IPS-NIHi7 (cell line): ENCODE measurements at regions not wholly inside any gene's neighbourhood (a gene's known extent, or its start where the extent isn't known, plus 50 kb on each side); places are given as distances from the start of the nearest gene placed in this dataset.
"Not testable (repeated sequence)": the region's sequence is repeated elsewhere in the genome, so short reads cannot be mapped to it uniquely, and the experiment has no call there.

Experiments
- DNase-seq: peaks from one replicate; pipeline ENCODE4 v3.0.0; 2012; ENCODE audit warnings: mixed read lengths; ENCODE audit errors: extremely low spot score

DNA sequence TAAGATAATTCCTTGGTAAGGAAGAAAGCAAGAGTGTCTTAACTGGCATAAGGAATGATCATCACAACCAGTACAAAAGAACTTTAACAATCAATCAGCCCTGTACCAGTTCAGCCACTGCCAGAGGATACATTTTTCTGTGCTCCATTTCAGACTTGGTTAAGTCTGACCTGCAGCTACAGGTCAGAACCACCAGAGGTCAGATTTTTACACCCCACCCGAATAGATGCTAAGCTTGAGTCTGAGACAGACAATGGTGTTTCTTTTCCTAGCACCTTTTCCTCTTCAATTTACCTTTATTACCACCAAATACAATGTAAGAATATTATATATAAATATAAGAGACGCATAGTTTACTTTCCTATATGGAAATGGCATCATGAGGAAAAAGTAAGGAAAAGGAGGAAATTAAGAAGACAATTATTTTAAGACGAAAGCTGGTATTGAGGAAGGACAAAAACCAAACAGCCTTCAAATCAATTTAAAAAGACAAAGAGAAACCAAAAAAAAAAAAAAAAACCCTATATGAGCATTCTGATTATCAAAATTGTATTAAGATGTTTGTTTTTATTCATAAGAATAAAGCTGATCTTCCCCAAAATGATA is 215.3 kb upstream of the TTC29 start:
- DNase-seq = peak; percentile 67

DNA sequence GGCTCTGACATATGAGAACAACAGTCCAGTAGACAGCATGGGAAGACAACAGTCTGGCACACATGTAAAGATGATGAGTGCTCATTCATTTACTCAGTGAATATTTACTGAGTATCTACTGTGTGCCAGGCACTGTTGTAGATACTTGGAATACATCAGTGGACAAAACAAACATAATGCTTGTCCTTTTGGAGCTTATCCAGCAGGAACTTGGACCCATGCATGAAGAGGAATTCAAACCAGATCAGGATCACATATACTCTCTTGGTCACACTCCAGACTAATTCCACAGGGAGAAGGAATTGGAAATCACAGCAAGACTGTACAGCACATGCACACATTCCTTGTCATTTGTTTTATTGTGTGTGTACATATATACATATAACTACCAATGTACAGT is 217.6 kb upstream of the TTC29 start:
- DNase-seq = no peak

DNA sequence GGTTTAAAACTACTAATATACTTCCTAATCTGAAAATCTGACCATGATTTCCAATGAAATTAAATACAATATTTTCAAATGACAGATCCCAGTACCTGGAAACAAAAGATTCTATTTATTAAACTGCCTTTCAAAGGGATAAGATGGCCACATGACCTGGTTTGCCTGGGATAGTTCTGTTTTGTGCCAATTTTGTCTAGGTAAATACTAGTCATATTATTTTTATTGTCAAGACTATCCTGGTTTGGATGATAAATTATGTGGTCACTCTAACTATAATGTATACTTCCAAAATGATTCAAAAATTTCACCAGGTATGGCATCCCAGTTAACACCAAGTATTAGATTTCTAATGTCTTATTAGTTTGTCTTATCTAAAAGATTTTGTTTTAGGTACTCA is 222.5 kb upstream of the TTC29 start:
- DNase-seq = not testable (repeated sequence)

DNA sequence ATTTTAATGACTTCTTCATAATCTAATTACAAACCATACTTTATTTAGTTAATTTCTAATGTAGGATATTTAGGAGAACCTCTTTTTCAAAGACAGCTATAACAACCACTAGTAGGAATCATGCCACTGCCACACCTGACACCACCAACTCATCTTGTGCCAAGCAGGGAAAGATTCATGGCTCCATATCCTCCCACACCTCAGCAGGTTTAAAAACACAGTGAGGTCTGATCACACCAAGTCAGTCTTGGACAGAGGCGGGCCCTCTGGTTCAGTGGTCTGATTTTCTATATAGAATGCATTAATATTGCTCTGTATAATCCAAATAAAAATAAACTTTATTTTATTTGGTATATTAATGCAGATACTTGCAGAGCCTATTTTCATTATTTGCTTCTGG is 227.7 kb upstream of the TTC29 start:
- DNase-seq = no peak

DNA sequence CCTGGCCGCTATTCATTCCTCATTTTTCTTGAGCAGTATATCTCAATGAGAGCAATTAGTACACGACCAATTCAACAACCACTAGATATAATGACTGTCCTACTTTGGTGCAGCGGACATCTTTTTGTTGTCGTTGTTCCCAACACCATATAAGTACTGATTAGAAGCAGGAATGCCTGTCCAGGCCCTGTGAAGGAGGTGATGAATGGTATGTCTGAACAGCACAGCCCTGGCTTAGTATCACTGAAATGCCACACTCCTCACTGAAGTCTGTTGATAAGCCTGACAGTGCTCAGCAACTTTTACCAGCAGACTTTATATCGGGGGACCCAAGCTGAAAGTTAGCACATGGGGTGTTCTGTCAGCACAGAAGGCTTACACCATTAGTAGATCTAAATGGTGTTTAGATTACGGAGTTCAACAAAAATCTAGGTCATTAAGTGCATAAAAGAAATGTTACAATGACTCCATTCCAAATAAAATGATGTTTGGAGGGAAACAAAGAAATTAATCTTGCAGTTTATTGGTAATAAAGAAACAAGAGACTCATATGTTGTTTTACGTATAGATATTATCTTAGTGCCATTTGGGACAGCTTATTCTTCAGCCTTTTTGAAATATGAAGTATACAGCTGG is 228.3 kb upstream of the TTC29 start:
- no peak for DNase-seq

DNA sequence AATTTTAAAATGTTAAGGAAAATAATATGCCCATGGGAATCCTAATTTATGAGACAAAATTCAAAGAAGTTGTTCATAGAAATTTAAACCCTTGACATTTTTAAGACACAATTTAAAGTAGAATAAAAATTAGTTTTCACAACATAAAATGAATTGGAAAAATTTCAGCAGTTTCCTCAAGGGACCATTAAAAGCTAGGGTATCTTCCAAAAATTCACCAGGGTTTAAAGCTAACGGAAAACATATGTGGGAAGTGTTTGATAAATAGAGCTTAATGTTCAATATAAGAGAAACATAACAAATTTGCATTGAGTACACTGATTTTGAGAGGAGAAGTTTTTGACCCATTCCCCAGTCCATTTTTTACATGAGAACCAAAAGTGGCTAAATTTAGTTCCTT is 228.9 kb upstream of the TTC29 start:
- DNase-seq = no peak

DNA sequence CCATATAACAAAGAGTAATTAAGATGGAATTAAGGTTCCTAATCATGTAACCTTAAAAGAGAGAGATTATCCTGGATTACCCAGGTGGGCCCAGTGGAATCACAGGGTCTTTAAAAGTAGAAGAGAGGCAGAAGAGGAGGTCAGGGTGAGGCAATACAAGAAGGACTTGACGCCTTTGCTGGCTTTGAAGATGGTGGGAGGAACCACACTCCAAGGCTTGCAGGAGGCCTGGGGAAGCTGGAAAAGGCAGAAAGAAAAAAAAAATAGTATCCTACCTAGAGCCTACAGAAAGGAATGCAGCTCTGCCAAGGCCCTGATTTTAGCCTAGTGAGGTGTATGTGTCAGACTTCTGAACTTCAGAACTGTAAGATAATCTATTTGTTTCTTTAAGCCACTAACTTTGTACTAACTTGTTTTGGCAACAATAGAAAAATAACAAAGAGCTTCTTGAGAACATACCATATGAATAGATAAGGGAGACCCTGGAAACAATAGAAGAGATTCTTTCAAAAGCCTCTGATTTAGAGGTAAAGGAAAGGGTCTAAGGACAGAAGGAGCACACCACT is 229.9 kb upstream of the TTC29 start:
- no peak for DNase-seq

DNA sequence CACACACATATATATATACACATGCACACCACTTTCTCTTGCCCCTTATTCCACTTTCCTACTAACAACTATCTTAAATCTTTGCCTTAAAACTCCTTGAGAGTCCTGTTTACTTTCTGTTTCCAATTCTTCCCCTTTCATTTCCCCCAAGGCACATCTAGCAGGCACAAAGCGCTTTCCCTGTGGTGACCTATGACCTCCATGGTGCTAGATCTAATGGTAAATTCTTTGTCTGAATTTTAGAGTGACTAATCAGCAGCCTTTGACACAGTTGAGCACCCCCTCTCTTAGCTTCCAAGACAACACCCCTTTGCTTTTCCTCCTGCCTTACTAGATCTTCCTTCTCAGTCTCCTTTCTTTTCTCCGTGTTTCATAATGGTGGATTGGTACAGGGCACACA is 236.4 kb upstream of the TTC29 start:
- DNase-seq = no peak

DNA sequence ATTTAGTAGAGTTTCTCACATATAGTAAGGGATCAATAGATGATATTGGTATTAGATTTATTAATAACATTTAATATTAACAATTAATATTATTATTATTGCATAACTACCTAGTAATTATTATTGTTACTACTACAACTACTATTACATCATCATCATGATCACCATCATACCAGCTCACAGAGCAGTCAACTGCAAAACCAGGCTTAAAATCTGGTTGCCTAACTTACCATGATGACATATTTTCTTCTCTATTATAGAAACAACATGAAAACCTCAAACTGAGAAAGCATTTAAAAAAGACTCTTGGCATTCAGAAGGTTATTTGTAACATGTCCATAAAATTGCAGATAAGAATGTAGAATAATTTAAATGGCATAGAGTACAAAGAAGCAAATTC is 247.0 kb upstream of the TTC29 start:
- no peak for DNase-seq

DNA sequence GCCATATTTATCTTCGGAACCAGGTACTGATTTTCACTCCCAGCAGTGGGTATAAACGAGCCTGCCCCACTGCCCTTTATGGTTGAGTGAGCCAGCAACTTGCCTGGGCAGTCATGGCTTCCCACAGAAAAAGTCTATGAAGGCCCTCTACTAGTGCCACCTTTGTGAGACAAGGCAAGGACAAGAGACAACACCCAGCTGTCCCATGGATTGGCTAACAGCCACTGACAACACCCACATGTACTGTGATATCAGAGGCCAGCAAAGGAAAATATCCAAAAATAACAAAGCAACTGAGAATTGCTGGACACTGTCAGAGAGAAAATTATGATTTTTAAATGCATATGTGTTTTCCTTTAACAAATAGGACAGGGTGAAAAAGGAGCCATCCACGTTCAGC is 248.4 kb upstream of the TTC29 start:
- no peak for DNase-seq

DNA sequence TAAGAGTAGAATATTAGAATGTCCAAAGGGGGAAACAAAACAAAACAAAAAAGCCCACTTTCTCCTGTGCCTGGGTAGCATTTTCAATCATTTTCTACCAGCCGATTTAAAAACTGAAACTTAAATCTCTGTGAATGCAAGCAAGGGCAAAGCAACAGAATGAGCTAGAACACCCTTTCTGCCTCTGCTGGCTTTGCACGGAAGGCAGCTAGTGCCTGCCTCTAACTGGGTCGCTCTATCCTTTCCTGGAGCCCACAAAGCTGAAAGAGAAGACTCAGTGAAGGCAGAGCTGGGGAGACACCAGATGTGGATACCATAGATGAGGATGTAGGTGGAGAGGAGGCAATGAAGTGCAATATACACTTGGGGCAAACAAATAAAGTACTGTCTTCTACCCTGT is 248.9 kb upstream of the TTC29 start:
- DNase-seq = no peak

DNA sequence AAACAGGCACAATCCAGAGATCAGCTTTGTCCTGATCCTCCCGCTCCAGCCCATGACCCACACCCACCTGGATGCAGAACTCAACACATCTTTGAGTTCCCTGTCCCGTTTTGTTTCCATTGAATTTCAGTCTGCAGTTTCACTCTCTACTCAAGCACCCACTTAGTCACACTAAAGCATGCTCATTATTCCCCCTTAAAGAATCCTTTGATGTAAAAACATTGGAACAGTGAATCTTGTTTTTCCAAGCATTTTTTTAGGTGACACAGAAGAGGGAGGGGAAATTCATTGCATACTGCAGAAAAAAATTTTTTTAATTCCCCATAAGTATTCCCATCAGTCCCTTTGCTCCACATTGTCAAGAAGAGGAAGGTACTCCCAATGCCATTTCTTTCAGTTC is 249.7 kb upstream of the TTC29 start:
- DNase-seq = no peak

DNA sequence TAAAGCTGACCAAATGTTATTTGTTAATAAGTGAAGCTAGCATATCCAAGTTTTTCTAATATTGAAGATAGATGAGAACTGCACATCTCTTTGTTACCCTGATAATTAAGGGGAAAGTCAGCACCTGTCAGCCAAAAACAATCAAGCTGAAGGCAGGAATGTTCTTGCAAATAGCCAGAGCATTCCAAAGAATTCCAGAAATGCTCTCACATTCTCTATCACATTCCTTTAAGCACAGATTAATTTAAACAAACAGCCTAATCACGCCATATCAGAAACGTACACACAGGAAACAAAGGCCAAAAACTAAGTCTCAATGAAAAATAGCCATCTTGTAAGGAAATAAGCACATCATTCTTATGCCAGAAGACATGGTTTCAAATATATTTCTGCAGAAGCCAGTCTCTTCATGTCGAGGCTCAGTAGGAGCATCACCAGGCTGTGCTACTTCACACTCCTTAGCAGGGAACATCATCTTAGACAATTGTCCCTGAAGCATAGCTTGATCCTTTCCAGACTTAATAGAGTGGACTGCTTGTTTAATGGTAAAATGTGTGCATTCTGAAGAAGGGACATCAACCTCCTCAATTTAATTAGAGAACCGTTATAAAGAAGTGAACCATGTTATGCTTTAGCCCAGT is 252.9 kb upstream of the TTC29 start:
- no peak for DNase-seq

DNA sequence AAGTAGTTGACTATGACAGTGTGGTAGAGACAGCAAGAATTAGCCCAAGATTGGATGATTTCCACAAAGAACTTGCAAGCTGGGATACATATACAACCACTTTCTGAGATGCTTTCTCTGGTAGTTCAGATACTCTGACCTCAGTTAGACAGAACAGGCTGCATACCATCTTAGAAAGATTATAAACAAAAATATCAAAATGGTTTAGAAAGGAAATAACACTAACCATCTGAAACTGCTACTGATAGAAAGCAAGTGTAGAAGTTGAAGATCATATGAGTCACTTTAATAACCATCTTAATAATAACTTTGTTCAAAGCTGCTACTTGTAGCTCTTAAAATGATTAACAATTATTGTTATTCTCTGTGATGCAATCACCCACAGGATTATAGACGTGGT is 255.4 kb upstream of the TTC29 start:
- no peak for DNase-seq

DNA sequence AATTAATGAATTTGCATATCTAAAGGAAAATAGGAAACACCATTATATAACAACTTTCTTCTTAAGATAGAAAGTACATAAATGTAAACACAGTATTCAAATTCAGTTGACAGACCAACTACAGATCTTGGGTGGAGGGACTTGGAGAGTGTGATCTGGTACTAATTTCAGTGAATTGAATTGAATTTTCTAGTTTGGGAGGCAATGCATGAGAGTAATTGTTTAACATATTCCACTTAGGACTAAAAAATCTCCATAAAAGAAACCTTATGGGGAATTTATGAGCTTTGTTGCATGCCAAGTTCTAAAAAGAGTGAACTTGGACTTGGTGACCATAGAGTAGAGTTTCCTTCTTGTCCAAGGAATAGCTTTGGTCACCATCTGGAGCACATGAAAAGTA is 261.1 kb upstream of the TTC29 start:
- no peak for DNase-seq

DNA sequence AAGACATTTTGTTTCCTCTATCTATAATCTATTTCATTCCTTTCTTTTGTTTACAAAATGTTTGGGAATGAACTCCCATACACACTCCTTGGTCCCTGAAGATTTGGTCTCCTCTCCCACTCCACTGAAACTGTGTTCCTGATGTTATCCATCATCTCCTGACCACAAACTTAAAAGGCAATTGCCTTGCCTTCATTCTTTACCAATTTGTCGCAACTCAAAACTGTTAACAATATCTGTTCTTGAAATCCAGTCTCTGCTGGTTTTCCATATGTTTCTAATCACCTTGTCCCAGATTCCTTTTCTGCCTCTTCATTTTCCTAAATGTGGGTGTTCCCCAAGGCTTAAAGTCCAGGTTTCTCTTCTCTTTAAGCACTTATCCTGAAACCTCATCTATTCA is 262.2 kb upstream of the TTC29 start:
- DNase-seq = no peak

DNA sequence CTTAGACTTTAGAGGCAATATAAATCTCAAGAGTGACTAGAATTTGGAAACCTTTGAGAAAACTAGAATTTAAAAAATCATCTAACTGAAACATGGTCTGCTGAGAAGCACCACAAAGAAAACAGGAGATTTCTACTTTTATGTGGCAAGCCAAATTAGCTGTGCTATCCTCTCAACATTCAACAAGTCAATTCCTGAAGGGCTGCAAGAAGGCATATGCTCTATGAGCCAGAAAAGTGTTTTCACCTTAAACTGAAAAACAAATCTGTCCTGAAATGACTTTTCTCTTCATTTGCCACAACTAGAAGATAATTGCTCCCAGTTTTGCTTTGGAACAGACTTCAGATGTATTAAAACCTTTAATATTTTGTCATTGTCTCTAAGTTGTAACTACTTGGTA is 263.2 kb upstream of the EDNRA start:
- DNase-seq = no peak

DNA sequence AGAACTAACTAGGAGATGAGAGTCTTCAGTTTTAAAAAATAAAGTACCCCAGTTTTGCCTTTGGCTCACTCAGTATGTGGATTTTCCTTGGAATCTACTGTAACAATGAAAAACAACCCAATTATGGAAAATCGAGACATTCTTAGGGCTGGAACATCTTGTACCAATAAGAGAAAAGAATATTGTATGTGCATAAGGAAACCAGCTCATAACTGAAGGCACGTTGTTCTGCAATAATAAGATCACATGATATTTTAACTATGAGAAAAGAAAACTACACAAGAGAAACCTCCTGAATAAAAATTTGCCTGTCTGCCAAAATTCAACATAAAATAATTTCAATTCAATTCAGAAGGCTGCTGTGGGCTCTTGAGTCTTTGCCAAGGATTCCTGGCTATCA is 261.8 kb upstream of the EDNRA start:
- no peak for DNase-seq

DNA sequence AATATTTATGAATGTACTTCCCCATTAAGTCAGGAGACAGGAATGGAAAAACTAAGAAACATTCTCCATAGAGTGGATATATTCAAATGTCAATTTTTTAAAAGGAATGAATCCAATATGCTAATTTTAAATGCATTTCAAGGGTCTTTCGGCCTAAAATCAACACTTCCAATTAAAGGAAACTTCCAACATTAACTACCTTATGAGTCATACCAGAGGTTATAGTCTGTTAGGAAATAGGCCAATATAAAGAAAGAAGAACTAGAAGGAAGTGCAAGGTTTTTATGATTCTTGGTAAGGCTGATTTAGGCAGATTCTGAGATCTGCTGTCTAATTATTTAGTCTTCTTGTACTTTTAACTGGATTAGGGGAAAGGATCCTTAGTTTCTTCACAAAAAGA is 260.1 kb upstream of the EDNRA start:
- no peak for DNase-seq

DNA sequence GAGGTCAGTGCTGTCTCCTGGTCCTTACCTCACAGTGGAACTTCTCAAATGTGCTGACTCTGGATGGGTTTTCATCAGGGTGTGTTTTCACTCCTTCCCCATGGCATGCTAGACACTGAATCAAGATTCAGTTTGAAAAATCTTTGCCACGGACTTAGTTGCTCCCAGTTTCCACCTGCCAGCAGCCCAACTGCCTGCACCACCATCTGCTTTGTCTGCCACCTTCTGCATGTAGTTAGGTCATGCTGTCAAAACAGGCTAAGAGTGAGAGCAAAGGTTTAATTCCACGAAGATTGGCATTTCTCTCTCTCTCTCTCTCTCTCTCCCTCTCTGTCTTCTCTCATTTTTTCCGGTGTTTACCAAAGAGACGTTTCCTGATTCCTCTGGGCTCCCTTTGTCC is 258.0 kb upstream of the EDNRA start:
- DNase-seq = no peak

DNA sequence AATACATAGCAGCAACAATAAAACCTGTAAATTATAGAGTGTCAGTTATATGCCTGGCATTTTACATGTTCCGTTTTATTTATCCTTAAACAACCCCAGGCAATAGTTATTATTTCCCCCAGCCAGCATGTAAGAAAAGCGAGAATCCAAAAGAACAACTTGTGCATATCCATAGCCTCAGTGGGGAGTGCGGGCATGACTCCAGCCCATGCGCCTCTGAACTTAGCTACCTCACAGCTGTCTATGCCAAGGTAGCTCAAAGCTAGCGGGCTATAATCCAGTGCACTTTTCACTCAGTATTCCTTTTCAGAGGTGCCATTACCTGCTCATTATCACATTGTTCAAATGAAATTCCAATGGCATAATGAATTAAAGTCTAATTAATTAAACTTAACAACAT is 257.3 kb upstream of the EDNRA start:
- DNase-seq = no peak

DNA sequence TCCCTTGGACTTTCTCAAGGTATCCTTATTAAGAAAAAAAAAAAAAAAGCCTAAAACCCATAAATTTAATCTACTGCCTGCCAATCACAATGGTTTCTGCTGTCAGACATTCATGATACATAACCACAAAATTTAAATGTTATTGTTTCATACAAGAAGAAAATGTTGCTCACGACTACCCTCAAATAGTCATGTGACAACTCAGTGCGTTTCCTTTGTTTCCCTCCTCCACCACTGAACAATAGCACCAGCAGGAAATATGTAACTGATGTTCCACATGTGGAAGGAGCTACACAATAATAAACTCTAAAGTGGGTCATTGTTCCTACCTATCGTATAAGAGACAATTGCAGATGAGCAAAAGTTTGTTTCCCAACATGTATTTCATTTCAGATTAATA is 244.1 kb upstream of the EDNRA start:
- DNase-seq = no peak

DNA sequence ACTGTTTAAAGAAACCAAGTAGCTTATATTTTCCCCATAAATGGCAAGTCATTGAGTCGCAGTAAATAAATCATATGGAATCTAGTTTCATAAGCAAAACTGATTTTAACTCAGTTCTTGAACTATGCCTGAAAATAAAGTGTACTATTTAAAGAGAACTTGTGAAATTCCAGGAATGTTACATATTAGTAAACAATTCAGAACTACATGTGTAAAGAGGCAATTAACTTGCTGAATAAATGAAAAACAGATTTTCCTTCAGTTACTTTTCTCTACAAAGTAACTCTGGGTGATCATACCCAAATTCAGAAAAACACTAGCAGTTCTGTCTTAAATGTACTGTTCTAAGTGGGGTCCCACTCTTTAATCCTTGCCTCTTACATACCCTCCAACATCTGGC is 236.1 kb upstream of the EDNRA start:
- no peak for DNase-seq
